Heart left ventricle (tissue), 13 donors: ENCODE measurements at regions not wholly inside any gene's neighbourhood (a gene's known extent, or its start where the extent isn't known, plus 50 kb on each side); places are given as distances from the start of the nearest gene placed in this dataset.

Source experiments
- CTCF ChIP-seq, 12 donors: fragments of 200-600 bp; sonication (generic) in 4 of 12; IDR thresholded peaks; one replicate each; pipeline versions ENCODE4 v1.5.0 to v1.8.0; 2018 to 2022; ENCODE audit warnings: antibody characterized with exemption in 12 of 12, mild to moderate bottlenecking in 5 of 12
- POLR2A ChIP-seq, 2 donors: fragments of 450-650 bp; IDR thresholded peaks; one replicate each; pipeline ENCODE4 v1.6.1; 2017; ENCODE audit warnings: antibody characterized with exemption in 2 of 2, mild to moderate bottlenecking in 2 of 2, moderate library complexity in 2 of 2
- donor health status: ischemic (EF 13 %, LVEDD 7.1; RV severe dilation, severe dysfunction).
- donor health status: DM: no; HTN: yes; CAD: no.
- donor health status: DM: no; HTN: no; CAD: no.
- donor health status: ischemic (EF 25% LVEDD 6.9; RV normal size, moderate dysfunction).
- donor health status: ischemic (EF 25% LVEDD 5.7; RV mildly dilated, moderate dysfunction).
- donor health status: ischemic (EF 35%, LVEDD 5.7; RV mildly dilated, moderate dysfunction).
- donor health status: nonischemic (EF 11% LVEDD 7.7; RV severe dilation, severe dysfunction).
- donor health status: DM: yes; HTN: yes; CAD: no.
- donor health status: PGD.
- donor health status: ischemic (EF 29% LVEDD 5.4; RV normal size, mild dysfunction).
- donor health status: nonischemic (EF 23%, LVEDD 6.1; RV moderate dilation, normal function).

- TF ChIP-seq CTCF (IDR thresholded peaks at IDR 0.05) (no peak), POLR2A (IDR thresholded peaks at IDR 0.05) (no peak)
Measured at GRCh38 chr3:127133971-127134370, 59.0 kb upstream of the PRR23E start.
